HEK293T (cell line): ENCODE measurements at regions not wholly inside any gene's neighbourhood (a gene's known extent, or its start where the extent isn't known, plus 50 kb on each side); places are given as distances from the start of the nearest gene placed in this dataset.

ENCODE experiments used
- ARNT ChIP-seq: fragments of 450-650 bp; IDR thresholded peaks from 2 replicates; pipeline ENCODE4 v1.6.1; 2017; ENCODE audit warnings: mild to moderate bottlenecking
- BHLHE40 ChIP-seq: fragments of 450-650 bp; IDR thresholded peaks from 2 replicates; pipeline ENCODE4 v1.6.1; 2016; ENCODE audit warnings: mild to moderate bottlenecking, moderate library complexity, borderline replicate concordance
- CTBP1 ChIP-seq: fragments of 450-650 bp; IDR thresholded peaks from 2 replicates; pipeline ENCODE4 v1.6.1; 2016; ENCODE audit warnings: borderline replicate concordance
- ELF4 ChIP-seq: fragments of 450-650 bp; IDR thresholded peaks from 2 replicates; pipeline ENCODE4 v1.6.1; 2017; ENCODE audit warnings: antibody characterized with exemption
- FOXK2 ChIP-seq: fragments of 450-650 bp; IDR thresholded peaks from 2 replicates; pipeline ENCODE4 v1.6.1; 2016; ENCODE audit warnings: mild to moderate bottlenecking
- FOXM1 ChIP-seq: fragments of 450-650 bp; IDR thresholded peaks from 2 replicates; pipeline ENCODE4 v1.6.1; 2017; ENCODE audit warnings: mild to moderate bottlenecking, borderline replicate concordance
- HDGF ChIP-seq: fragments of 450-650 bp; IDR thresholded peaks from 2 replicates; pipeline ENCODE4 v1.6.1; 2017; ENCODE audit warnings: antibody characterized with exemption, borderline replicate concordance
- SP1 ChIP-seq: fragments of 450-650 bp; IDR thresholded peaks from 2 replicates; pipeline ENCODE4 v1.6.1; 2017

- TF ChIP-seq FOXK2 (no peak), SP1 (no peak), HDGF (no peak), ARNT (no peak), FOXM1 (no peak), CTBP1 (no peak), ELF4 (no peak), BHLHE40 (no peak)
Measured at GRCh38 chrX:39740078-39740477, 357.7 kb downstream of the BCOR start.
